ENCODE measurements at regions not wholly inside any gene's neighbourhood (a gene's known extent, or its start where the extent isn't known, plus 50 kb on each side); places are given as distances from the start of the nearest gene placed in this dataset.
"Not testable (repeated sequence)": the region's sequence is repeated elsewhere in the genome, so short reads cannot be mapped to it uniquely, and the experiment has no call there.

DNA sequence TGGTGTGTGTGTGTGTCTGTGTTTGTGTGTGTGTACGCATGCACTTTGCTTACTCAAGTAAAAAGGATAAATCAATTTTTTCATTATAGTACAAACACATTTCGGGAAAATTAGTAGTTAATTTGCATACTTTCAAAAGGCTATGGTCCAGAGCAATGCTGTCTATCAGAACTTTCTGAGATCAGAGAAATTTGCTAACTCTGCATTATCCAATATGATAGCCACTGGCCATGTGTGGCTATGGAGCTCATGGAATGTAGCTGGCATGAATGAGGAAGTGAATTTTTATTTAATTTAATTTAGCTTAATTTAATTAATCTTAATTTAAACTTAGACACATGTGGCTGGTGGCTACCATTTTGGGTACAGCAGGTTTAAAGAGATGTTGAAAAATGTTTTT is 289.6 kb downstream of the MAT2B start:
- DNase-seq = no peak

DNA sequence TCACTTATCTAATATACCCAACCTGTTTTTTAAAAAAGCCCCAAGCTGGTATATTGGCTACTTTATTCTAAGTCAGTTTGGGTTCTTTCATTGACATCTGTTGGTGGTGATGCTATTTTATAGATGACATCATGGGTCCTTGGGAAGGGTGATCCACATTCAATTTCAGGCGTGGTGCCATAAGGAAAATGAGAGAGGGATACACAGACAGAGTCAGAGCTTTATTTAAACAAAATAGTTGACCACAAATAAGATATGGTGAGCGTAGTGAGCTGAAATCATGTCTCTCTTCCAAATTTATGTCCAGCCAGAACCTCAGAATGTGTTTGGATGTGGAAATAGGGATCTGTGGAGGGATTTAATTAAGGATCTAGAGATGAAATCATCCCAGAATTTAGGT is 302.4 kb downstream of the MAT2B start:
- DNase-seq = no peak

DNA sequence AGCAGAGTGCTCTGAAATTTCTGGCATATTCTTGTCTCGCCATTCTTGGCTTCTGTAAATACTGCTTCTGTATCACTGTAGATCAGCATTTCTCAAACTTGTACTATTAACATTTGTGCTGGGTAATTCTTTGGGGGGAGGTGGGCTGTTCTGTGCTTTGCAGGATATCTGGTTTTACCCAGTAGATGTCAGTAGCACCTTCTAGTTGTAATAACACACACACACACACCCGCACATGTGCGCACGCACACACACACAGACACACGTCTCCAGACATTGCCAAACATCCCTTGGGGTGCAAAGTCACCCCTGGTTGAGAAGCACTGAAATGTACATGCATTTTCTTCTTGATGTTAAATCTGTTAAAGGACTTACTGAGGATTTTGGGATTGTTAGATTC is 304.1 kb downstream of the MAT2B start:
- DNase-seq = no peak

DNA sequence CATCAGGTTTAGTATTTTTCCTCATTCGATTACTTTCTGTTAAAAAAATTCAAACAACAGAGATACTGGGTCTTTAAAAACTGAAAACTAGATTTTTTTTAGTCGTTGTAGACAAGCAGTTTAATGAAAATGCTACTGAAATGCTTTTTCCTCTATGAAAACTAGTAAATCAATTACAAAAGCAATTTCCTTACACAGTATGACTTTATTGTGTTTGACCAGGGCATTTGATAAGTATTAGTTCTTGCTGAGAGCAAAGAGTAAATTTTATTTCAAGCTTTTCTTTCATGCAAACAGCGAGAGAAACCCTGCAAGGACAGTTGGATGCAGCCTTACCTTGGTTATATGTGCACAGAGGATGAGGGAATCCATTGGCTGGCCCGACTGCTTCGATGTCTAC is 308.5 kb downstream of the MAT2B start:
- DNase-seq = no peak

DNA sequence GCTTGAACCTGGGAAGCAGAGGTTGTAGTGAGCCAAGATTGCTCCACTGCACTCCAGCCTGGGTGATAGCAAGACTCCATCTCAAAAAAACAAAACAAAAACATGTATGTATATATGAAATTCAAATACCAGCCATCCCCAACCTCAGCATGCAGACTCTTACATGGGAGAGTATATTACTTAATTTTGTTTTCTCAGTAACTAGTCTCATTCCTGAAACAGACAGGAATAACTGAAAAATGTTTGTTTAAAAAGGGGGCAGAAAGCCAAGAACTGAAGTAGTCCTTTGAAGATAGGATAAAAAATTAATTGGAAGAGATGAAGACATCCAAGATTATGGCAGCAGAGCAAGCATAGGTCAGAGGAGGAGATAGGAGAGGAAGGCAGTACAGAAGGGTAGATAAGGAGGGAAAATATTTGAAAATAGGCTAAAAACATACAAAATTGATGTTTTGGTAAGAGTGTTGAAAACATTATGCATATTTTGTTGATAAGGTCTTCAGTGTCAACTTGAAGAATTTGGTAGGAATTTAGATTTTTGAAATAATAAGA is 309.9 kb downstream of the MAT2B start:
- no peak for DNase-seq

DNA sequence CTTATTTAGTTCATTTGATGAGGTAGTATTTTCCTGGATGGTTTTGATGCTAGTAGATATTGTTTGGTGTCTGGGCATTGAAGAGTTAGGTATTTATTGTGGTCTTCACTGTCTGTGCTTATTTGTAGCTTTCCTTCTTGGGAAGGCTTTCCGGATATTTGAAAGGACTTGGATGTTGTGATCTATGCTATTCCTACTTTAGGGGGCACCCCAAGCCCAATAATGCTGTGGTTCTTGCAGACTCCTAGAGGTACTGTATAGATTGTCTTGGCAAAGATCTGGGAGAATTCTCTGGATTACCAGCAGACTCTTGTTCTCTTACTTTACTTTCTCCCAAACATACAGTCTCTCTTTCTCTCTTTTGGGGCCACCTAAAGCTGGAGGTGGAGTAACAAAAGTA is 315.7 kb downstream of the MAT2B start:
- DNase-seq = no peak

DNA sequence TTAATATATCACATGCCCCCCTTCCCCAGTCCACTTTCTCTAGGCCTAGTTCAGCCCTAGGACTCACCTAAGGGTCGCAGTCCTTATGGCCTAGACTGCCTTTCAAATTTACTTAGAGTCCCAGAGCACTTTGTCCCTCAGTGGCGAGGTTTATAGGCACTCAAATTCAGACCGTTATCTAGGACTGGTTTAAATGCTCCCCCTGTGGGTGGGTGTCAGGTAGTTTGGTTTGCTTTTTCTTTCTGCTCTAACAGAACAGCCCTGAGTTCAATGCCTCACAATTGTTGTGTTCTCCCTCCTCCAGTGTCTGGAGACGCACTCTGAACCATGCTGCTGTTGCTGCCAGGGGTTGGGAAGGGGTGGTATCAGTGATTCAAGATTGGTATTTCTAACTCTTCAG is 317.1 kb downstream of the MAT2B start:
- DNase-seq = no peak

DNA sequence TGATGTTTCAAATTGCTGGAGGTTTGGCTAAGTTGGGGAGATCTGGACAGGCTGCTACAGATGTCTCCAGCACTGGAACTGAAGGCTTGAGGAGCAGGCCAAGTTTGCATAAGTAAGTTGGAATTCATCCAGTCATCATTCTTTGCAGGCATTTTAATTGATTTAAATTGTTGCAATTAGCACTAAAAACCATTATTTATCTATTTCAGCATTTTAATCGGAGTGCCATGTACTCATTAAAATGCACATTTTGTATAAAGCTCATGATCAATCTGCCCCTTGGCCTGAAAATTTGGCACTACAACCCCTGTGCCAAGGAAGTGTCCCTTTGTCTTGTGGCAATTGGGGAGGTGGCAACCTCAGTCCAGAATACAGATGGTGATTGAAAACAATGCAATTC is 320.2 kb downstream of the MAT2B start:
- no peak for DNase-seq

DNA sequence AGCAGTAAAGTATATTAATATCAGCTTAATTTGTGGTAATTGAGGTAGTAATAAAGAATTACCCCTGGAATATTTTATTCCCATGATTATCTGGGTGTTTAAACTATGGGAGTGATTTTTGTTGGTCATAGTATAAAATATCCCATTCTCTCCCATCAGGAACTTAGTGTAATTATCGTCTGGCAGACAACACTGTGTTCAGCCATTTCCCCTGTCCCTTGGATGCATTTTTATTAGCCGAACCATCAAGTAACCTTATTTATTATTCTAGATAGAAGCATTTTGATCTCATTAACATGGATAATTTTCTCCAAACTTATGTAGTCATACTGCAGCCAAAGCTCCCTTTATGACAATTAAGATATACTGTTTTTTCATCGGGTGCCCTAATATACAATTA is 320.8 kb downstream of the MAT2B start:
- no peak for DNase-seq

DNA sequence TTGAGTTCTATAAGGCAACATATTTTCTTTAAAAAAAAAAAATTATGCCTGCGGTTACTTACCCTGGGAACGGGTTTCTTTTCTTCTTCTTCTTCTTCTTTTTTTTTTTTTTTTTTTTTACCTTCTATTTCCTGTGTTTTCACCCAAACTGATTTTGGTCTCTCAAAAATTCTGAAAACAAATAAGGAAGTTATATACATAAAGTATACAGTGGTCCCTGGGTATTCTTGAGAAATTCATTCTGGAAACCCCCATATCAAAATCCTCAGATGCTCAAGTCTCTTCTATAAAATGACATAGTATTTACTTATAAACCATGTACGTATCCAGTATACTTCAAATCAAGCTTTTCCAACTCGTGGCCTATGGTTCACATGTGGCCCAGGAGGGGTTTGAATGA is 326.7 kb downstream of the MAT2B start:
- no peak for DNase-seq

DNA sequence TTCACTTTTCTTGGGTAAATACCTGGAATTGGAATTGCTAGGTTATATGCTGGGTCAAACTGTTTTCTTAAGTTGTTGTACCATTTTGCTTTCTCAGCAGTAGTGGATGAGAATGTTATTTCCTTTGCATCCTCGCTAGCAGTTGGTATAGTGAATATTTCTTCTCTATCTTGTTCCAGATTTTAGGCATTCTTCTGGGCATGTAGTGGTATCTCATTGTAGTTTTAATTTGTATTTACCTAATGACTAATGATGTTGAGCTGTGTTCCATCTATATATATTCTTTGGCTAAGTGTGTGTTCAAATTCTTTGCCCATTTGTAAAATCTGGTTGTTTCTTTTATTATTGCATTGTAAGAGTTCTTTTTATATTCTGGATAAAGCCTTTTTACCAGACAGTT is 333.3 kb downstream of the MAT2B start:
- DNase-seq = no peak

DNA sequence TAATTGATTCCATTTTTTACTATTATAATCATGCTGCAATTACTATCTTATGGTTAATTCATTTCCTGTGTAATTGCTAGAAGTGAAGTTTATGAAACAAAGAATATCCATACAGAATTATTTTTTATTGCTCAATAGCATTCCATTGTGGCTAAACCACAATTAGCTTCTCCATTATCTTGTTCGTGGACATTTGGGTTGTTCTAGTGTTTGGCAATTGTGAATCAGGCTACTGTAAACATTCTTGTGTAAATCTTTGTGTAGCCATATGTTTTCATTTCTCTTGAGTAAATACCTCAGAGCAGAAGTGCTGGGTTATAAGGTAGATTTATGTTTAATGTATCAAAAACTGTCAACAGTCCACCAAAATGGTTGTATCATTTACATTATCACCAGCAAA is 341.1 kb downstream of the MAT2B start:
- no peak for DNase-seq

DNA sequence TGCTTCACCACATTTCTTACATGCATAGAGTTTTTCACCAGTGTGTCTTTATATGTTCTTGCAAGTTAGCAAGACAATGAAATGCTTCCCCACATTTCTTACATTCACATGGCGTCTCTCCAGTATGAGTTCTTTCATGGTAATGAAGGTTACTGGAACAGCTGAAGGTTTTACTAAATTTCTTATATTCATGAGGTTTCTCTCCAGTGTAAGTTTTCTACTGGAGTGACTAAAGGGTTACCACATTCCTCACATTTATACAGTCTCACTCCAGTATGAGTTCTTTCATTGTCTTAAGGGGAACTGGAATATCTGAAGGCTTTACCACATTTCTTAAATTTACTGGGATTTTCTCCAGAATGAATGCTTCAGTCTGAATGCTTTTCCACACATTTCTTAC is 350.3 kb downstream of the MAT2B start:
- no peak for DNase-seq

DNA sequence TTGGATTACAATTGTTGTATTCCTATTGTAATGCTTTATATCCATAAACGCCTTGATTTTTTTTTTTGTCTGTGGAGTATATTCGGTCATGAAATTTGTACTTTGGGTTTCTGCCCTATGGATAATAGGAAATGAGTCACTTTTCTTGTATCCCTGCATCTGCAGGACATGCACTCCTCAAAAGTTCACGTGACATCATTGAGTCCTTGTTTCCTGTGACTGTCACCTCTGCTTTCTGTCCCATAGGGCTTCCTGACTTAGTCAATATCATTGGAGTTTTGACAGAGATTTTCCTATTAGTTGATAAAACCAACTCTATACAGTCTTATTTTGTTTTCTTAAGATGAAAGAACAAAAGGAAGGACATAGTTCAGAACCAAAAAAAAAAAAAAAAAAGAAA is 356.3 kb downstream of the MAT2B start:
- DNase-seq = no peak

DNA sequence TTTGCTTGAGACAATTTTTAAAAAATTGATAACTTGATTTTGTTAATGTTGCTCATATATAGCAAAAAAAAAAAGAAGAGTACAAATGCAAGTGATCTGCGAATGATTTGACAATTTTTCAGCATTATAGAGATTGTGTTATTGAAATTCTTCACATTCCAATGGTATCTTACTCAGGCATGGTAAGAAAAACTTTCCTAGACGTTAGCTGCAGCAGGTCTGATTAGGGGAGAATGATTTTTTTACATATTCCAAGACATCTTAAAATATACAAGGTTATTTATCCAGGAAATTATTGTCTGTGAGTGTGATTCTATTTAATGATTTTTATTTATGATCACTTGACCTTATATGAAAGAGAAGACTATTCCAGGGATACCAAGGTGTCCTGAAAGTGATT is 361.9 kb downstream of the MAT2B start:
- no peak for DNase-seq

DNA sequence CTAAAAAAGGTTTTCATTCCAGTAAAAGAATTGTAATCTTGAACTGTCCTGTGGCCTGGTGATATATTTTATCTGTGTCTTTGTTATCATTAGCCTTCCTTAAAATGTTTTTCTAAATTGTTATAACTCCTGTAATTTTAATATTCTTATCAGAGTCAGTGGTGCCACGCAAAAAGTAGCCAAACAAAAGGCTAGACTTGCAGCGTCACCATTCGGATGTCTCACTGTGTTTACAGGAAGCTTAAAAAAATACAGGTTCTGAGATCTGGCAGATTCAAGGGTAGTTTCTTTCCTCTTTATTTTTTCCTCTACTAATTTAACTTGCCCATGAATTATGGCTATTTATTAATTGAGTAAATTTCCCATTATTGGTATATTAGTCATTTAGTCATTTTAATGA is 362.3 kb downstream of the MAT2B start:
- DNase-seq = no peak

DNA sequence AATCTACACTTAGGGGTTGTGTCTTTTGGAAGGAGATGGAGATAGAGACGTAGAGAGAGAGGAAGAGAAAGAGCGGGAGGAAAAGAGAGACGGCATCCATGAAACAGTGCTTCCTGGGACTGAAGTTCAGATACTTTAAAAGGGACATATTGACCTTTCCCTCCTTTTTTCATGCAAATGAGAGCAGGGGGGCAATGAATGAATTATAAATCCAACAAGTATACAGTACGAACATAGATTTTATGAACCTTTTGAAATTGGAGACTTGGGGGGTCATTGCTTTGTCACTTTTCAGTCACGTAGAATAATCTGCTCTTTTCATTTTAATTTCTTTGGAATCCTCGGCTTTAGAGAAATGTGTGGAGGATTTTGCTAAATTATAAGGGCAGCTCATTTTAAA is 364.2 kb downstream of the MAT2B start:
- DNase-seq = no peak

DNA sequence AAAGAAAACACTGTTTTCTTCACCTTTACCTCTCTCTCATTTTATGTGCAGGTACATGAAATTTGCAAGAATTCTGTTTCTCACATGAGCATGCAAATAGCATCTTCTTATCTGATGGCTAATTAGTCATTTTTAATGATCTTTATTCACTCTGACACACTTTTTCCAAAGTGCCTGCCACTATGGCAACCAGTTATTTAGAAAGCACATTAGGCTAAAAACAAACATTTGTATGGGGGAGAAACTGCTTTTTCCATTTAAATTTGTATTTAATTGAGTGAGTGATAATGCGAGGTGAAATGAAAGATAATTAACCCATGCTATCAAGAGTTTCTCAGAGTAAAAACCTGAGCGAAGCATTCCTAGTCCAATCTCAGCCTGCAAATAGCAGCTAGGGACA is 365.0 kb downstream of the MAT2B start:
- no peak for DNase-seq

DNA sequence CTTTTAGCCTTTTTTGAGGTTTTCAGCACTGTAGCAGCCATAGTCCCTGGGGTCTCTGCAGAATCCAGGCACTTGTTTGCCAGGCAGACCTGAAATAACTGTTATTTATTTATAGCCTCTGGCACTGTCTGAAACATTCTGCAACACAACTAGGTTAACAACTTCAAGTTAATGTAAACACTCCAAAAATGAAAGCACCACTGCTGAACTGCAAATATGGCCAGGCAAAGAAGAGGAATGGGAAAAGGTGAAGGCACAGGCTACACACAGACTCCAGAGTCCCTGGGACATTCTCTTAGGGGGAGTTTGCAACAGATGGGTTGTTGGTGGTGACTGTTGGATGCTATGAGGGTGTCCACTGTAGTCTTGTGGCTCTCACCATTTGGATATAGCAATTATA is 369.0 kb downstream of the MAT2B start:
- DNase-seq = no peak

DNA sequence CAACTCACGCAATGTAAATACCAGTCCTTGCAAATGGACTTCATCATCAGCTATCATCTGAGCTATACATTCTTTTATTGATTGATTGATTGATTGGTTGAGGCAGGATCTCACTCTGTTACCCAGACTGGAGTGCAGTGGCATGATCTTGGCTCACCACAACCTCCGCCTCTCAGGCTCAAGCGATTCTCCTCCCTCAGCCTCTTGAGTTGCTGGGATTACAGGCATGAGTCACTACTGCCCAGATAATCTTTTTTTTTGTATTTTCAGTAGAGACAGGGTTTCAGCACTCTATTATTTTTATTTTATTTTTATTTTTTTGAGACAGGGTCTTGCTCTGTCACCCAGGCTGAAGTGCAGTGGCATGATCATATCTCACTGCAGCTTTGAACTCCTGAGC is 369.5 kb downstream of the MAT2B start:
- not testable (repeated sequence) for DNase-seq

DNA sequence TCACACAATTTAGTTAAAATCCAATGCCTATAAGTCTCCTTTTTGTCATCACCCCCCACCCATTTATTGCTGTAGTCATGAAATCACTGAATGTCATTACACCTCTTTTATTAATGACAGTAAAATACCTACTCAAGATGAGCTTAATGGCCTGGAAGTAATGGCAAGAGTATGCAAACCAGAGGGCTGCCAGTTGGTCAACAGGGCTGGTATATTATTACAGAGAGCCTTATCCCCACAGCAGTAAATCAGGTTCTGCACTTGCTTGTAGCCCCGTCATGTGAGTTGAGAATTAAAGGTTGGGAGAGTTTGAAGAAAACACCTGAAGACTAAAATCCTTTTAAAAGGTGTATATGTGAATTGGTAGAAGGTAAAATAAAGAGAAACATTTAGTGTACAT is 372.4 kb downstream of the MAT2B start:
- no peak for DNase-seq

DNA sequence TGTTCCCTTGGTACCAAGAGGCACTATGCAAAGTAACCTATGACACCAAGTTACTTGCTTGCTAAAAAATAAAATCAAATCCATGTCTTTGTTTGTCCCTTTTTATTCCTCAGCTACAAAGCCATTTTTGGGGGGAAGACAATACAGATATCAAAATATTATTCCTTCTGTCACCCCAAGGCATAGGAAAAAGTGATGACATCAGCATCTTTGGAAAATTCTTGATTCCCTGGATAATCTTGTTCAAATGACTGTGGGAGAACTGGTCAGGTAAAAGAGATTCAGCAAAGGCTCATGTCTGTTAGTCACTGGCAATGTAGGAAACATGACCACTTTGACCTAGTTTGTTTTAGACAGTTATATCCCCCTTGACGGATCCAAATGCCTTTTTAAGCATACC is 373.1 kb downstream of the MAT2B start:
- DNase-seq = no peak

DNA sequence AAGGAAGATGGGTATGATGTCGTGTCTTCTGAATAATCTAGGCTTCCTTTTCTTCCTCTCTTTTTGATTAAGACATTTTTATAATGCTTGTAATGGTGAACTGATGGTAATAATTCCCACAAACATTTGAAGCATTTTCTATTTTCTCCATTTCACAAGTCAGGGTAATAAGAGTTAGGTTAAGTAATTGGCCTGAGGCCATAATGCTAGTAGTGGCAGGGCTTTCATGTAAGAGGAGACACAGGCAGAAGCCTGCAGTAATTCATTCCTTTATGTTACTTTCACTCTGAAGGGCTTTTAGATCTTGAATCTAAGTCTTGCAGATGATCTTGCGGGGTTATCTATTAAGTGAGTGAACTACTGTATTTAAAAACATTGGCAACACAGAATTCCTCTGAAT is 374.9 kb downstream of the MAT2B start:
- DNase-seq = no peak

DNA sequence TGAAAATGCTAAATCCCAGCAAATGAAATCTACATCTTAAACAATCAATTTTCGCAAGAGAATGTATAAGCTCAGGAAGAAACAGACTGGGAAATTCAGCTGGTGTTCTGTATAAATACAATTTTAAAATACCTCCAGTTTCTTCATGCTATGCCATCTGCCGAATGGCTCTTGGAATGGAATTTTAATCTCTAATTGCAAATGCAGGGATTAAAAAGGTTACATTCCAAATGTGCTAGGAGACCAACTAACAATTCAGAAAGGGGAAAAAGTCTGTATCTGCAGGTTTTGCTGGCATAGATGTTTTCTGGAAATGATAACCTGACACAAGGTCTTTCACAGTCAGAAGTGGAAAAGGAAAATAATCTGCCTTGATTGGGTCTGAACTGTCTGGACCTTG is 379.7 kb downstream of the MAT2B start:
- DNase-seq = no peak

DNA sequence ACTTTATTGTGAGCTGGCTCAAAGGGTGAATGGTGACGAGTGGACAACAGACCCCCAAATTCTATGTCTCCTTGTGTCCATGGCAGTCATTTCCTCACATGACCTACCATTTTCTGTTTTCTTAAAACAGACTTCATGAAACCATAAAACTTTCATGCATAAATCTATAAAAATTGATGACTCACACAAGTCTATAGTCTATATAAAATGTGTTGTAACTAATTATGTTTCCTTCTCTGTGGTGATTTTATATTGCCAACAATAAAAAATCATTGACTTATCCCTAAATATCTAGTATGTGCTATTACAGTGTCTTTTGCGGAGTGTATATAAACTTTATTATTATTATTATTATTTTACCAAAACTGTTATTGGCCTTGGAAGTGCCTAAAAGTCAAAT is 382.4 kb downstream of the MAT2B start:
- DNase-seq = no peak

DNA sequence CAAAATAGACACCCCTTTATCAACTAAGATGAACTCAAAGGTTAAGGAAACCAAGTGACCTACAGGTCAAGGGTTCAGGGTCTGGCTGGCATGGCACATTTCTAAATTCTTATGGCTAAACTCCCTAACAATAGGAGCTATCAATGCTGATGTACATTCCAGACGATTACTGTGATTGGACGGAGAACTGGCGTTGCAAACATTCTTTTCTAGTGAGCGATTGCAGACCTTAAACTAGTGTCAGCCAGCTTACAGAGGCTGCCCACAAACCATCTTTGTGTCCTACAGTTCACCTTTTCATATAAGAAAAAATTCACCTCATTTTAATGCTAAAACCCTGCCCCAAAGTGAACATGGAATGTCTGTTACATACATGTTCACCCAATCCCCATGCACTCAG is 382.9 kb downstream of the MAT2B start:
- DNase-seq = no peak
